AG04450 (cell line): ENCODE measurements at regions not wholly inside any gene's neighbourhood (a gene's known extent, or its start where the extent isn't known, plus 50 kb on each side); places are given as distances from the start of the nearest gene placed in this dataset.

ENCODE experiments used
- CTCF ChIA-PET: fragments of 300-600, 350-600 bp; formaldehyde crosslinking; extraction: SDS; loops from one replicate; lab custom pipeline; 2022; ENCODE audit warnings: antibody characterized with exemption, inconsistent platforms; lab: Charles Lee
- POLR2A ChIA-PET: fragments of 350-600 bp; formaldehyde crosslinking; extraction: SDS; loops from one replicate; lab custom pipeline; 2021; ENCODE audit warnings: antibody characterized with exemption, inconsistent platforms; lab: Yijun Ruan, JAX
- DNase-seq: peaks from one replicate; pipeline ENCODE4 v3.0.0-alpha.2; 2011; ENCODE audit warnings: low read depth, low spot score
- H3K27ac ChIP-seq: one replicate; pipeline ENCODE4 v1.5.1; 2012; ENCODE audit warnings: low read depth, low read length, control low read depth
- H3K27me3 ChIP-seq: one replicate; pipeline ENCODE4 v1.6.0; 2012; ENCODE audit warnings: low read length; ENCODE audit not compliant: control insufficient read depth, insufficient read depth
- H3K4me3 ChIP-seq: 2 replicates; pipeline ENCODE4 v1.5.1; 2011; ENCODE audit warnings: mild to moderate bottlenecking, low read depth, low read length, control low read depth
- H3K9me3 ChIP-seq: 2 replicates; pipeline ENCODE4 v1.5.1; 2012; ENCODE audit warnings: low read length; ENCODE audit not compliant: control insufficient read depth, insufficient read depth
- CTCF ChIP-seq: IDR thresholded peaks from 2 replicates; pipeline ENCODE4 v1.5.1; 2011; ENCODE audit warnings: low read depth, low read length, control low read depth, inconsistent platforms

GRCh38 chr2:151095463-151095862 is 166.2 kb downstream of the RBM43 start:
- Histone ChIP-seq H3K27ac (no peak overlapping the region), H3K4me3 (no peak overlapping the region), H3K9me3 (no peaks in the 10 kb centered on the region), H3K27me3 (no peaks in the 10 kb centered on the region)
- TF ChIP-seq CTCF: no peak
- ChIA-PET CTCF (no interaction called here), POLR2A (no interaction called here)
- DNase-seq: no peak

GRCh38 chr2:151091583-151091982 is 170.1 kb downstream of the RBM43 start:
- ChIA-PET POLR2A (no interaction called here), CTCF (interaction anchor here (0.8 kb wide), 1 partner anchor 40 kb away, joined by 3 read pairs; no protein-coding TSS in a partner anchor)
- Histone ChIP-seq H3K4me3 (no peak overlapping the region), H3K27ac (no peak overlapping the region), H3K27me3 (no peaks in the 10 kb centered on the region), H3K9me3 (no peaks in the 10 kb centered on the region)
- TF ChIP-seq CTCF: no peak
- no peak for DNase-seq

GRCh38 chr2:151087377-151087776 is 174.3 kb downstream of the RBM43 start:
- DNase-seq: no peak
- POLR2A ChIA-PET: no interaction called here
- Histone ChIP-seq H3K27me3 (no peaks in the 10 kb centered on the region), H3K27ac (no peak overlapping the region), H3K9me3 (no peaks in the 10 kb centered on the region), H3K4me3 (no peak overlapping the region)
- CTCF ChIA-PET: no interaction called here
- TF ChIP-seq CTCF: no peak

GRCh38 chr2:151085181-151085611 is 176.5 kb downstream of the RBM43 start:
- H3K4me3 ChIP-seq: no peak overlapping the region
- no peak for DNase-seq
- H3K27ac ChIP-seq: no peak overlapping the region
- H3K27me3 ChIP-seq: no peaks in the 10 kb centered on the region
- no peak for TF ChIP-seq CTCF
- no peaks in the 10 kb centered on the region for H3K9me3 ChIP-seq
- ChIA-PET CTCF (interaction anchor here (1.3 kb wide), 2 partner anchors 33 to 154 kb away, joined by 4 to 5 read pairs; no protein-coding TSS in a partner anchor), POLR2A (no interaction called here)

GRCh38 chr2:151083856-151084795 is 177.5 kb downstream of the RBM43 start:
- POLR2A ChIA-PET: no interaction called here
- TF ChIP-seq CTCF: no peak
- DNase-seq: no peak
- Histone ChIP-seq H3K4me3 (no peak overlapping the region), H3K27me3 (no peaks in the 10 kb centered on the region), H3K9me3 (no peaks in the 10 kb centered on the region), H3K27ac (no peak overlapping the region)
- CTCF ChIA-PET: interaction anchor here (1.1 to 1.3 kb wide), 3 partner anchors 13 to 155 kb away, joined by 3 to 5 read pairs (median 4); no protein-coding TSS in a partner anchor
